Astrocyte (in vitro differentiated cells and primary cell): ENCODE measurements at regions not wholly inside any gene's neighbourhood (a gene's known extent, or its start where the extent isn't known, plus 50 kb on each side); places are given as distances from the start of the nearest gene placed in this dataset.

Source experiments
- DNase-seq: peaks from one replicate; pipeline ENCODE4 v3.0.0-alpha.2; 2010; ENCODE audit warnings: low read depth
- FAIRE-seq: peaks from 2 replicates; lab custom pipeline; 2011; peaks lifted over from hg19 to GRCh38; lab: Jason Lieb, UNC
- H2AFZ ChIP-seq: 2 replicates; pipeline ENCODE4 v1.6.0; 2012; ENCODE audit warnings: low read depth, low read length, inconsistent platforms
- H3K27ac ChIP-seq: 2 replicates; pipeline ENCODE4 v1.5.1; 2011; ENCODE audit warnings: low read depth, low read length, inconsistent platforms
- H3K27me3 ChIP-seq: 2 replicates; pipeline ENCODE4 v1.6.0; 2011; ENCODE audit warnings: low read length, inconsistent platforms; ENCODE audit not compliant: insufficient read depth
- H3K36me3 ChIP-seq: 2 replicates; pipeline ENCODE4 v1.5.1; 2011; ENCODE audit warnings: low read length, inconsistent platforms; ENCODE audit not compliant: insufficient read depth
- H3K4me1 ChIP-seq: 2 replicates; pipeline ENCODE4 v1.5.1; 2011; ENCODE audit warnings: low read length, inconsistent platforms; ENCODE audit not compliant: insufficient read depth
- H3K4me2 ChIP-seq: 2 replicates; pipeline ENCODE4 v1.6.0; 2012; ENCODE audit warnings: low read length, inconsistent platforms
- H3K4me3 ChIP-seq: 2 replicates; pipeline ENCODE4 v1.5.1; 2011; ENCODE audit warnings: low read depth, mild to moderate bottlenecking, low read length, inconsistent platforms; ENCODE audit not compliant: insufficient read depth
- H3K79me2 ChIP-seq: 2 replicates; pipeline ENCODE4 v1.6.0; 2012; ENCODE audit warnings: mild to moderate bottlenecking, low read length, inconsistent platforms; ENCODE audit not compliant: insufficient read depth
- H3K9ac ChIP-seq: 2 replicates; pipeline ENCODE4 v1.6.0; 2012; ENCODE audit warnings: mild to moderate bottlenecking, low read length, inconsistent platforms
- H3K9me3 ChIP-seq: 2 replicates; pipeline ENCODE4 v1.5.1; 2012; ENCODE audit warnings: low read depth, mild to moderate bottlenecking, low read length, inconsistent platforms; ENCODE audit not compliant: insufficient read depth
- H4K20me1 ChIP-seq: 2 replicates; pipeline ENCODE4 v1.6.0; 2012; ENCODE audit warnings: low read length, inconsistent platforms; ENCODE audit not compliant: insufficient read depth
- H3K27ac Mint-ChIP-seq: one replicate; pipeline ENCODE4 v1.8.0; 2021; ENCODE audit warnings: mild to moderate bottlenecking, mixed read lengths; ENCODE audit not compliant: unreplicated experiment
- H3K27me3 Mint-ChIP-seq: one replicate; pipeline ENCODE4 v1.8.0; 2021; ENCODE audit warnings: low read depth, mixed read lengths; ENCODE audit not compliant: unreplicated experiment
- H3K36me3 Mint-ChIP-seq: one replicate; pipeline ENCODE4 v1.8.0; 2021; ENCODE audit warnings: low read depth, mixed read lengths; ENCODE audit not compliant: unreplicated experiment
- H3K4me1 Mint-ChIP-seq: one replicate; pipeline ENCODE4 v1.8.0; 2021; ENCODE audit warnings: low read depth, mixed read lengths; ENCODE audit not compliant: unreplicated experiment
- H3K4me3 Mint-ChIP-seq: one replicate; pipeline ENCODE4 v1.8.0; 2021; ENCODE audit warnings: mild to moderate bottlenecking, moderate library complexity, mixed read lengths; ENCODE audit not compliant: unreplicated experiment
- H3K9me3 Mint-ChIP-seq: one replicate; pipeline ENCODE4 v1.8.0; 2021; ENCODE audit warnings: mild to moderate bottlenecking, mixed read lengths; ENCODE audit not compliant: unreplicated experiment
- EZH2 ChIP-seq: IDR thresholded peaks from 2 replicates; pipeline ENCODE4 v1.6.1; 2012; ENCODE audit warnings: mild to moderate bottlenecking, low read length, inconsistent platforms; ENCODE audit not compliant: insufficient read depth
- TF ChIP-seq, protein P1 (sequence below): IDR thresholded peaks from 2 replicates; pipeline ENCODE4 v1.5.1; 2011; ENCODE audit warnings: low read depth, mild to moderate bottlenecking, inconsistent platforms, low read length, moderate library complexity; ENCODE audit not compliant: insufficient read depth

DNA sequence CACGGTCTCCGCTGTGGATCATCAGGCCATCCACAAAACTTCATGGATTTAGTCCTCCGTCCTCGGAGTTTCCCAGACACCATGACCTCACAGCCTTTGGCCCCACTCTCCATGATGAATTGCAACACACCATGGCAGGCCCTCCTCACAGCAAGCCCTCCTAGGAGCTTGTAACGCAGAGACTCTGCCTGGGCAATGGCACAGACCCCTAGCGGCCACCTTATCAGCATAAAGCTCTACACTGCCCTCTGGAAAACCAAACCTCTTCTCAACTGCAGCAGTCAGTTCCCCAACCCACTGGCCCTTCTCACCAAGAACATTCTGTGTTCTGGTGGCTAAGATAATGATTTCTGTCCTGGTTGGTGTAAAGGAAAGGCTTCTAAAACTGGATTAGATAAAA is 238.4 kb upstream of the USP15 start:
- TF ChIP-seq EZH2, result no peak
- TF ChIP-seq, protein P1, sequence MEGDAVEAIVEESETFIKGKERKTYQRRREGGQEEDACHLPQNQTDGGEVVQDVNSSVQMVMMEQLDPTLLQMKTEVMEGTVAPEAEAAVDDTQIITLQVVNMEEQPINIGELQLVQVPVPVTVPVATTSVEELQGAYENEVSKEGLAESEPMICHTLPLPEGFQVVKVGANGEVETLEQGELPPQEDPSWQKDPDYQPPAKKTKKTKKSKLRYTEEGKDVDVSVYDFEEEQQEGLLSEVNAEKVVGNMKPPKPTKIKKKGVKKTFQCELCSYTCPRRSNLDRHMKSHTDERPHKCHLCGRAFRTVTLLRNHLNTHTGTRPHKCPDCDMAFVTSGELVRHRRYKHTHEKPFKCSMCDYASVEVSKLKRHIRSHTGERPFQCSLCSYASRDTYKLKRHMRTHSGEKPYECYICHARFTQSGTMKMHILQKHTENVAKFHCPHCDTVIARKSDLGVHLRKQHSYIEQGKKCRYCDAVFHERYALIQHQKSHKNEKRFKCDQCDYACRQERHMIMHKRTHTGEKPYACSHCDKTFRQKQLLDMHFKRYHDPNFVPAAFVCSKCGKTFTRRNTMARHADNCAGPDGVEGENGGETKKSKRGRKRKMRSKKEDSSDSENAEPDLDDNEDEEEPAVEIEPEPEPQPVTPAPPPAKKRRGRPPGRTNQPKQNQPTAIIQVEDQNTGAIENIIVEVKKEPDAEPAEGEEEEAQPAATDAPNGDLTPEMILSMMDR, result no peak
- Histone ChIP-seq H2AFZ (no peak overlapping the region), H3K4me3 (no peak overlapping the region), H3K79me2 (no peaks in the 10 kb centered on the region), H3K9ac (no peak overlapping the region), H3K27me3 (no peaks in the 10 kb centered on the region), H3K4me2 (no peak overlapping the region), H3K9me3 (no peaks in the 10 kb centered on the region), H3K4me1 (no peaks in the 10 kb centered on the region), H4K20me1 (no peaks in the 10 kb centered on the region), H3K27ac (no peak overlapping the region), H3K36me3 (no peaks in the 10 kb centered on the region)
- H3K4me3 Mint-ChIP-seq, result no peak overlapping the region
- no peaks in the 10 kb centered on the region for H3K9me3 Mint-ChIP-seq
- no peaks in the 10 kb centered on the region for H3K27me3 Mint-ChIP-seq
- H3K27ac Mint-ChIP-seq, result no peak overlapping the region
- H3K4me1 Mint-ChIP-seq, result no peaks in the 10 kb centered on the region
- no peaks in the 10 kb centered on the region for H3K36me3 Mint-ChIP-seq
- DNase-seq, result no peak
- no peak for FAIRE-seq

DNA sequence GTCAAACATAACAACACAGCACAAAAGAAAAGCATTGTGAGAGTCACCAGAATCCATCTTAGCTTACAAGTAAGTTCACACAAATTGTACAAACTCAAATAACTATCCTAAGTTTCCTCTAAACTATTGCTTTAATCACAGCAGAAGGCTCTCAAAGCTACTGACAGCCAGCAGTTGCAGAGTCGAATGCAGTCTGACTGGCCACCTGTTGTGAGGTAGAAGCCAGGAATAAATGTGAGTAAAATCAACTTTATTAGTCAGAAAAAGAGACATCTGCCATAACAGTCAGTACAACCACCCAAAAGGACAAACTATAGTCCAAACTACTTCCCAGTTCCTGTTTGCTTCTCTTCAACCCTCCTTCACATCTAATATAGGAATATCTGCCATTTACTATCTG is 231.7 kb upstream of the USP15 start:
- Histone ChIP-seq H3K9ac (no peak overlapping the region), H4K20me1 (no peaks in the 10 kb centered on the region), H3K79me2 (no peaks in the 10 kb centered on the region), H3K27me3 (no peaks in the 10 kb centered on the region), H3K36me3 (no peaks in the 10 kb centered on the region), H3K4me2 (no peak overlapping the region), H3K9me3 (no peaks in the 10 kb centered on the region), H3K4me3 (no peak overlapping the region), H3K4me1 (no peaks in the 10 kb centered on the region), H2AFZ (no peak overlapping the region), H3K27ac (no peak overlapping the region)
- H3K36me3 Mint-ChIP-seq, result no peaks in the 10 kb centered on the region
- H3K9me3 Mint-ChIP-seq, result no peaks in the 10 kb centered on the region
- H3K4me3 Mint-ChIP-seq, result no peak overlapping the region
- no peaks in the 10 kb centered on the region for H3K27me3 Mint-ChIP-seq
- TF ChIP-seq EZH2, result no peak
- TF ChIP-seq, protein P1, result no peak
- H3K27ac Mint-ChIP-seq, result no peak overlapping the region
- DNase-seq (no peak), FAIRE-seq (no peak)
- H3K4me1 Mint-ChIP-seq, result no peaks in the 10 kb centered on the region

DNA sequence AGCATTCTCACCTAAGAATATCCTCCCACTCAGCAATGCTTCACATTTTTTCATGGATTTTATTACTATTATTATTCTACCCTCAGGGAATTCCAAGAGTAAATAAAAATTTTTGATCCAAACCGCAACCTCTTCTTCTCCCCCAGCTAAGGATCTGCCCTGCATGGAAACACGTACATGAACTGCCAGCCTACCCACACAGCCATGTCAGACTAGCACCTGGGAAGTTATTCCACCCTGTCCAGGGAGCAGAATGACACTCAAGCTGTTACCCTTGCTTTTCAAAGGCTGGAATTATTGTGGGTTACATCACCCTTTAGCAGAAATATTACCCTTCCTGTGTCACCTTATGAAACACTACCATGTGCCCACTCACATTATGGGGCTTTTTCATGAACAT is 227.3 kb upstream of the USP15 start:
- Histone ChIP-seq H3K27me3 (no peaks in the 10 kb centered on the region), H3K9me3 (no peaks in the 10 kb centered on the region), H3K36me3 (no peaks in the 10 kb centered on the region), H3K79me2 (no peaks in the 10 kb centered on the region), H4K20me1 (no peaks in the 10 kb centered on the region), H3K4me3 (no peak overlapping the region), H3K4me1 (no peaks in the 10 kb centered on the region), H3K27ac (no peak overlapping the region), H3K9ac (no peak overlapping the region), H3K4me2 (no peak overlapping the region), H2AFZ (no peak overlapping the region)
- Mint-ChIP-seq H3K4me1 (no peaks in the 10 kb centered on the region), H3K4me3 (no peak overlapping the region), H3K27ac (no peak overlapping the region), H3K9me3 (no peaks in the 10 kb centered on the region), H3K27me3 (no peaks in the 10 kb centered on the region), H3K36me3 (no peaks in the 10 kb centered on the region)
- no peak for TF ChIP-seq EZH2
- TF ChIP-seq, protein P1, result no peak
- FAIRE-seq (no peak), DNase-seq (no peak)
